MM.1S (cell line): ENCODE measurements at regions not wholly inside any gene's neighbourhood (a gene's known extent, or its start where the extent isn't known, plus 50 kb on each side); places are given as distances from the start of the nearest gene placed in this dataset.

Experiments
- EZH2 ChIP-seq: fragments of 300-600 bp; sonication (generic); optimal IDR thresholded peaks from 2 replicates; pipeline ENCODE3; 2017; ENCODE audit warnings: low read depth, mild to moderate bottlenecking, antibody characterized with exemption, low read length, mixed read lengths
- TF ChIP-seq, protein P1 (sequence below): fragments of 300-600 bp; sonication (generic); IDR thresholded peaks from 2 replicates; pipeline ENCODE4 v1.5.1; 2016; ENCODE audit warnings: antibody characterized with exemption, low read length, mixed read lengths

DNA sequence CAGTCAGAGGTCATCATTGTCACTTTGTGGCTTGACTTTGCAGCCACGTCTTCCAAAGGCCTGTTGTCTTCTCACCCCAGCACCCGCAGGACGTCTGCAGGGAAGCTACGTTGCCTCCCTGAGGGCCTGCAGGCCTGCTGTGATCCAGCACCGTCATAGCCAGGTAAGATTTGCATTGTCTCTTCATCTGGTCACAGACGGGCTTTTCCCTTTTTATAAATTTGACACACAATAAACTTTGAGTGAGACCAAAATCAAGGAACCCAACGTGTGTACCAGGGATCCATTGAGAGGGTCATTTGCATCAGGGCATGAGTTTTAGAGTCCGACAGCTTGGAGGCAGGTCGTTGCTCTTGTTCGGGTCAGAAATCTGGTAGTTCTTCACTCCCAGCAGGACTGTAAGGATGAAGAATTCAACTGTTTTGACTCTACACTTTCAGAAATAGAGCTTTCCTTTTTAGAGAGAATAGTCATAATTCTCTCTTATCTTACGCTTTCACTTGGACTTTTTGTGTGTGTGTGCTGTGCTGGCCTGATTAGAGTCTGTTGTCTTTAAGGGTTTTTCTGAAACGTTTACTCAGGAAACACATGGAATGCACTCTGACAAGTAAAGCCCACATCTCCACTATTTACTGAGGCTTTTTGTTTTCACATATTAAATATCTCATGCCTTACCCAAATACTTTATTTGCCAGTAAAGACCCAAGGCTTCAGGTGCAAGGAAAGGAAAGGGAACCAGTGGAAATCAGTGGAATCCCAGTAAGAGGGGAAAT, 177.2 kb upstream of the TAB2 start:
- TF ChIP-seq EZH2 = no peak
- TF ChIP-seq, protein P1, sequence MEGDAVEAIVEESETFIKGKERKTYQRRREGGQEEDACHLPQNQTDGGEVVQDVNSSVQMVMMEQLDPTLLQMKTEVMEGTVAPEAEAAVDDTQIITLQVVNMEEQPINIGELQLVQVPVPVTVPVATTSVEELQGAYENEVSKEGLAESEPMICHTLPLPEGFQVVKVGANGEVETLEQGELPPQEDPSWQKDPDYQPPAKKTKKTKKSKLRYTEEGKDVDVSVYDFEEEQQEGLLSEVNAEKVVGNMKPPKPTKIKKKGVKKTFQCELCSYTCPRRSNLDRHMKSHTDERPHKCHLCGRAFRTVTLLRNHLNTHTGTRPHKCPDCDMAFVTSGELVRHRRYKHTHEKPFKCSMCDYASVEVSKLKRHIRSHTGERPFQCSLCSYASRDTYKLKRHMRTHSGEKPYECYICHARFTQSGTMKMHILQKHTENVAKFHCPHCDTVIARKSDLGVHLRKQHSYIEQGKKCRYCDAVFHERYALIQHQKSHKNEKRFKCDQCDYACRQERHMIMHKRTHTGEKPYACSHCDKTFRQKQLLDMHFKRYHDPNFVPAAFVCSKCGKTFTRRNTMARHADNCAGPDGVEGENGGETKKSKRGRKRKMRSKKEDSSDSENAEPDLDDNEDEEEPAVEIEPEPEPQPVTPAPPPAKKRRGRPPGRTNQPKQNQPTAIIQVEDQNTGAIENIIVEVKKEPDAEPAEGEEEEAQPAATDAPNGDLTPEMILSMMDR = no peak
